ENCODE measurements at regions not wholly inside any gene's neighbourhood (a gene's known extent, or its start where the extent isn't known, plus 50 kb on each side); places are given as distances from the start of the nearest gene placed in this dataset. TPM values are rescaled to one million over a fixed set of nuclear protein-coding genes. Genes with fewer than 3 reads are reported as not detected.

DNA sequence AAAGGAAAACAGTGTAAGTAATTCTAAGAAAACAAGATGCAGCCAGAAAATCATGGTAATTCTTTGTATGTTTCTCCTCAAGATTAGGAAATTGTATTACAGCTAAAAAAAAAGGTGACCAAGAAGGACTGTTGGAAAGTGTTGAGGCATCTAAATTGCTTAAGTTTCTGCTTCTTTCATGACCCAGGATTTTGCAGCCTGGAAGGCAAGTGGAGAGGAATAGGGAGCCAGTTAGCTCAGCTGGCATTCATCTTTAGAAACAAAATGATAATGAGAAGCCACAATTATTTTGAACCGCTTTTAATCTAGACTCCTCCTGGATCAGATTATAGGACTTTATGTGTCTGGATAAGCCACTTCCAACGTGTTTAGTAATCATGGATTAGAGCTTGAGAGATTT, 56.8 kb upstream of the TMEM229A start:
- Histone ChIP-seq H3K27me3 (replicated peaks; ENCODE audit: insufficient read depth) (no peaks in the 10 kb centered on the region), H3K27ac (no peak overlapping the region), H3K79me2 (ENCODE audit: insufficient read depth) (no peaks in the 10 kb centered on the region), H3K4me3 (no peak overlapping the region), H3K36me3 (ENCODE audit: low read depth) (no peaks in the 10 kb centered on the region), H2AFZ (no peak overlapping the region), H3K9me2 (ENCODE audit: insufficient read depth) (no peaks in the 10 kb centered on the region), H4K20me1 (ENCODE audit: insufficient read depth) (no peaks in the 10 kb centered on the region), H3K4me1 (ENCODE audit: insufficient read depth) (no peaks in the 10 kb centered on the region), H3K4me2 (ENCODE audit: unreplicated experiment) (no peak overlapping the region), H3F3A (ENCODE audit: insufficient read depth) (no peaks in the 10 kb centered on the region), H3K9me3 (ENCODE audit: low read depth) (no peaks in the 10 kb centered on the region), H3K9ac (no peak overlapping the region)
- TF ChIP-seq EZH2 (IDR thresholded peaks at IDR 0.05; ENCODE audit: insufficient read depth, poor library complexity, severe bottlenecking), result no peak
- no peak for TF ChIP-seq EZH2phosphoT487 (IDR thresholded peaks at IDR 0.05; ENCODE audit: insufficient read depth, low read depth)
- no peak for DNase-seq
- WGBS, 2 experiments (ENCODE audit: low coverage in 1 of 2, low lambda C conversion rate in 2 of 2, missing lambda C conversion rate in 2 of 2), result 3 to 5% methylated on average over 2 of the region's 2 CpGs
- in situ Hi-C loops (cut with MboI), result no loop called here

DNA sequence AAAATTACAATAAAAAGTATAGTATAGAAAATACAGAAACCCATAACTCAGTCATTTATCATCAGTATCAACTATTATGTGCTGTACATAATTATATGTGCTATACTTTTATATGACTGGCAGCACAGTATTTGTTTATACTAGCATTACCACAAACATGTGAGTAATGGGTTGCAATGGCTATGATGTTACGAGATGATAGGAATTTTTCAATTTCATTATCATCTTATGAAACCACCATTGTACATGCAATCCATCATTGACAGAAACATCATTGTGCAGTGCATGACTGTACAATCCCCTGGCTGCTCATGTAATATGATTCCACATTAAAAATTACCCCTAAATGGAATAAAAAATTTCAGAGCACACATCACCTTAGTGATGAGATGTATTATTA, 55.7 kb upstream of the TMEM229A start:
- no peak for DNase-seq
- Histone ChIP-seq H3K9me2 (ENCODE audit: insufficient read depth) (no peaks in the 10 kb centered on the region), H3K9ac (no peak overlapping the region), H2AFZ (no peak overlapping the region), H3K27me3 (replicated peaks; ENCODE audit: insufficient read depth) (no peaks in the 10 kb centered on the region), H3K36me3 (ENCODE audit: low read depth) (no peaks in the 10 kb centered on the region), H3K9me3 (ENCODE audit: low read depth) (no peaks in the 10 kb centered on the region), H3F3A (ENCODE audit: insufficient read depth) (no peaks in the 10 kb centered on the region), H3K4me2 (ENCODE audit: unreplicated experiment) (no peak overlapping the region), H3K4me3 (no peak overlapping the region), H3K27ac (no peak overlapping the region), H3K4me1 (ENCODE audit: insufficient read depth) (no peaks in the 10 kb centered on the region), H3K79me2 (ENCODE audit: insufficient read depth) (no peaks in the 10 kb centered on the region), H4K20me1 (ENCODE audit: insufficient read depth) (no peaks in the 10 kb centered on the region)
- TF ChIP-seq EZH2phosphoT487 (IDR thresholded peaks at IDR 0.05; ENCODE audit: insufficient read depth, low read depth) (no peak), EZH2 (IDR thresholded peaks at IDR 0.05; ENCODE audit: insufficient read depth, poor library complexity, severe bottlenecking) (no peak)
- in situ Hi-C loops (cut with MboI), result no loop called here
- WGBS, 2 experiments (ENCODE audit: low coverage in 1 of 2, low lambda C conversion rate in 2 of 2, missing lambda C conversion rate in 2 of 2), result 6 to 10% methylated on average over 1 of the region's 1 CpG

DNA sequence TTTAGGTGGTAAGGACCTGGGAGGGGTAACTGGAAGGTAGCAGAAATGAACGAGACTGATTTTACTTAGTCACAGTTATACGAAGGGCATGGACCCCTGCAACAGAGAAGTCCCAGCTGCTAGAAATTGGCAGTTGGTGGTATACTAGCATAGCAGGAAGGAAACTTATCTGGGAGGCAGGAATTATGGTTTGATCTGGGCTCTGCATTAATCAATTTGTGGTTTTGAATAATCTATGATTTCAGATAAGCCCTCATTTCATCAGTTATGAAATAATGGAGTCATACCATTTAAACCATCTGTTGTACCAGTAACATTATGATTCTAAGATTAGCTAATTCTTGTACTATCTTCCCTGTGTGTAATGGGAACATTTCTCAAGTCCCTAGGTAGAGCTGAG, 54.0 kb upstream of the TMEM229A start:
- in situ Hi-C loops (cut with MboI), result no loop called here

DNA sequence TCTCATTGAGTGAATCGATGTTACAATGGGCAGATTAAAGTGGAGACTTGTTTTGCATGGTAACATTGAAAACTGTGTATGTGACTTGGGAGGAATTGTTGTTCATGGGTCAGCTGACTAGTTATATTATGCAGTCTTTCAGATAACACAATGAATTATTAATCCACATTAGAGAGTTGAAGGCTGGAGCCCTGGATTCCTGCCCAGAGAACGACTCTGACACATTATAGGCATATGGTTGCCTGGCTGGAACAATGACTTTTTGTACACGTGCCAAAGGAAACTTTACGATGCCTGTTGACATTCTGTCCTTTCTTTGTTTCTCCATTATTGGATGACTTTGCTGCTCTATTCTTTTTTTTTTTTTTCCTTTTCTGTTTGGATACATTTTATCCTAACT, 52.3 kb upstream of the TMEM229A start:
- H3F3A ChIP-seq (ENCODE audit: insufficient read depth), result no peaks in the 10 kb centered on the region
- no peaks in the 10 kb centered on the region for H4K20me1 ChIP-seq (ENCODE audit: insufficient read depth)
- no peak for TF ChIP-seq EZH2phosphoT487 (IDR thresholded peaks at IDR 0.05; ENCODE audit: insufficient read depth, low read depth)
- TF ChIP-seq EZH2 (IDR thresholded peaks at IDR 0.05; ENCODE audit: insufficient read depth, poor library complexity, severe bottlenecking), result no peak
- WGBS, 2 experiments (ENCODE audit: low coverage in 1 of 2, low lambda C conversion rate in 2 of 2, missing lambda C conversion rate in 2 of 2), result 4 to 13% methylated on average over 4 of the region's 4 CpGs
- DNase-seq, result no peak
- no peaks in the 10 kb centered on the region for H3K36me3 ChIP-seq (ENCODE audit: low read depth)
- H3K4me2 ChIP-seq (ENCODE audit: unreplicated experiment), result no peak overlapping the region
- no peaks in the 10 kb centered on the region for H3K9me2 ChIP-seq (ENCODE audit: insufficient read depth)
- in situ Hi-C loops (cut with MboI), result no loop called here
- H3K9me3 ChIP-seq (ENCODE audit: low read depth), result no peaks in the 10 kb centered on the region
- H3K4me3 ChIP-seq, result no peak overlapping the region
- H2AFZ ChIP-seq, result no peak overlapping the region
- no peak overlapping the region for H3K27ac ChIP-seq
- no peaks in the 10 kb centered on the region for H3K4me1 ChIP-seq (ENCODE audit: insufficient read depth)
- H3K27me3 ChIP-seq (replicated peaks; ENCODE audit: insufficient read depth), result no peaks in the 10 kb centered on the region
- no peak overlapping the region for H3K9ac ChIP-seq
- no peaks in the 10 kb centered on the region for H3K79me2 ChIP-seq (ENCODE audit: insufficient read depth)

More for the DNA sequence above, 54.0 kb upstream of the TMEM229A start:
- TF ChIP-seq EZH2 (IDR thresholded peaks at IDR 0.05; ENCODE audit: insufficient read depth, poor library complexity, severe bottlenecking) (no peak), EZH2phosphoT487 (IDR thresholded peaks at IDR 0.05; ENCODE audit: insufficient read depth, low read depth) (no peak)
- no peaks in the 10 kb centered on the region for H3K9me2 ChIP-seq (ENCODE audit: insufficient read depth)
- no peak overlapping the region for H3K4me2 ChIP-seq (ENCODE audit: unreplicated experiment)
- no peaks in the 10 kb centered on the region for H3K36me3 ChIP-seq (ENCODE audit: low read depth)
- no peak overlapping the region for H3K27ac ChIP-seq
- H3K27me3 ChIP-seq (replicated peaks; ENCODE audit: insufficient read depth), result no peaks in the 10 kb centered on the region
- no peaks in the 10 kb centered on the region for H3K4me1 ChIP-seq (ENCODE audit: insufficient read depth)
- no peak overlapping the region for H2AFZ ChIP-seq
- no peaks in the 10 kb centered on the region for H4K20me1 ChIP-seq (ENCODE audit: insufficient read depth)
- H3K4me3 ChIP-seq, result no peak overlapping the region
- 8 to 11% methylated on average over 2 of the region's 2 CpGs for WGBS, 2 experiments (ENCODE audit: low coverage in 1 of 2, low lambda C conversion rate in 2 of 2, missing lambda C conversion rate in 2 of 2)
- H3F3A ChIP-seq (ENCODE audit: insufficient read depth), result no peaks in the 10 kb centered on the region
- no peak overlapping the region for H3K9ac ChIP-seq
- no peaks in the 10 kb centered on the region for H3K9me3 ChIP-seq (ENCODE audit: low read depth)
- DNase-seq, result no peak
- no peaks in the 10 kb centered on the region for H3K79me2 ChIP-seq (ENCODE audit: insufficient read depth)

DNA sequence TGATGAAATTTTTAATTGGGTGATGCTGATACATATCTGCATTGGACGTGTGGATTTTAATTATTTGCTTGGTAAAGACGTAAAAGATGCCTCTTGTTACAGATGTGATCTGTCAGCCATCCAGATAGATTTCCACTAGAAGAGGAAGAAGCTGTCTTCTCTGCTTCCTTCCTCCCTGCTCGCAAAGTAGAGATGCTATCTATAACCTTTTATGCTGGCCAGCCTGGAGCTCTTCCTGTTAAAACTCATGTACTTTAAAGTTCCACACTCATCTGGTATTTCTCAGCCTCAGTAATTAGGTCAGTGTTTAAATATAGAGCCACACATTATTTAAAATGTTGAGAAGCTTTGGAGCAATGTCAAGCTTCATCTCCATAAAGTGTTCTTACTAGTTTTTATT, 51.2 kb upstream of the TMEM229A start:
- H3F3A ChIP-seq (ENCODE audit: insufficient read depth), result no peaks in the 10 kb centered on the region
- H3K4me1 ChIP-seq (ENCODE audit: insufficient read depth), result no peaks in the 10 kb centered on the region
- H4K20me1 ChIP-seq (ENCODE audit: insufficient read depth), result no peaks in the 10 kb centered on the region
- H3K27me3 ChIP-seq (replicated peaks; ENCODE audit: insufficient read depth), result no peaks in the 10 kb centered on the region
- no peak overlapping the region for H3K27ac ChIP-seq
- WGBS, 2 experiments (ENCODE audit: low coverage in 1 of 2, low lambda C conversion rate in 2 of 2, missing lambda C conversion rate in 2 of 2), result 2% methylated on average over 3 of the region's 3 CpGs
- no peaks in the 10 kb centered on the region for H3K9me3 ChIP-seq (ENCODE audit: low read depth)
- H3K9ac ChIP-seq, result no peak overlapping the region
- no peaks in the 10 kb centered on the region for H3K9me2 ChIP-seq (ENCODE audit: insufficient read depth)
- no peak overlapping the region for H3K4me2 ChIP-seq (ENCODE audit: unreplicated experiment)
- in situ Hi-C loops (cut with MboI), result no loop called here
- no peaks in the 10 kb centered on the region for H3K36me3 ChIP-seq (ENCODE audit: low read depth)
- no peak for DNase-seq
- no peak overlapping the region for H3K4me3 ChIP-seq
- H2AFZ ChIP-seq, result no peak overlapping the region
- H3K79me2 ChIP-seq (ENCODE audit: insufficient read depth), result no peaks in the 10 kb centered on the region
- TF ChIP-seq EZH2 (IDR thresholded peaks at IDR 0.05; ENCODE audit: insufficient read depth, poor library complexity, severe bottlenecking) (no peak), EZH2phosphoT487 (IDR thresholded peaks at IDR 0.05; ENCODE audit: insufficient read depth, low read depth) (no peak)

Small RNA genes lying in the stretch of these regions (small RNA-seq; reads per million reads assigned to genes)
- gene RNU6-102P (ENCODE audit: low read depth, low replicate concordance), result not detected

Measured in GM23248 (cell line).